DND-41 (cell line): ENCODE measurements at regions not wholly inside any gene's neighbourhood (a gene's known extent, or its start where the extent isn't known, plus 50 kb on each side); places are given as distances from the start of the nearest gene placed in this dataset.

Experiments
- ATAC-seq: fragments of 200-7000 bp; cut with Tn5 transposase; 3 replicates; pipeline ENCODE4 v1.9.1; 2021; ENCODE audit warnings: low read depth; ENCODE audit not compliant: insufficient read depth
- DNase-seq: peaks from one replicate; pipeline ENCODE4 v3.0.0-alpha.2; 2020
- H2AFZ ChIP-seq: 2 replicates; pipeline ENCODE4 v1.6.0; 2012; ENCODE audit warnings: low read depth, low read length
- H3K27ac ChIP-seq: 2 replicates; pipeline ENCODE4 v1.5.1; 2012; ENCODE audit warnings: low read length, inconsistent platforms
- H3K27me3 ChIP-seq: fragments of 200-600 bp; sonication (generic); 2 replicates; pipeline ENCODE4 v1.6.0; 2012; ENCODE audit warnings: low read length, mild to moderate bottlenecking, inconsistent platforms; ENCODE audit not compliant: insufficient read depth, poor library complexity
- H3K36me3 ChIP-seq: 2 replicates; pipeline ENCODE4 v1.5.1; 2012; ENCODE audit warnings: low read length, inconsistent platforms; ENCODE audit not compliant: insufficient read depth
- H3K4me1 ChIP-seq: 2 replicates; pipeline ENCODE4 v1.5.1; 2012; ENCODE audit warnings: mild to moderate bottlenecking, low read length; ENCODE audit not compliant: insufficient read depth
- H3K4me2 ChIP-seq: 2 replicates; pipeline ENCODE4 v1.6.0; 2012; ENCODE audit warnings: mild to moderate bottlenecking, moderate library complexity, low read length, inconsistent platforms; ENCODE audit not compliant: insufficient read depth
- H3K4me3 ChIP-seq, 2 experiments: fragments of 200-600 bp in 1 of 2; shearing (Covaris generic) in 1 of 2; 2 replicates each; pipeline ENCODE4 v1.5.1; 2012 to 2016; ENCODE audit warnings: inconsistent platforms in 2 of 2, low read length in 2 of 2, mild to moderate bottlenecking in 2 of 2, low read depth in 1 of 2, moderate library complexity in 1 of 2
- H3K79me2 ChIP-seq: 2 replicates; pipeline ENCODE4 v1.6.0; 2012; ENCODE audit warnings: low read length, inconsistent platforms; ENCODE audit not compliant: insufficient read depth
- H3K9ac ChIP-seq: 2 replicates; pipeline ENCODE4 v1.6.0; 2012; ENCODE audit warnings: low read depth, mild to moderate bottlenecking, inconsistent platforms, low read length, moderate library complexity
- H3K9me3 ChIP-seq: 2 replicates; pipeline ENCODE4 v1.5.1; 2012; ENCODE audit warnings: low read length, moderate library complexity, mild to moderate bottlenecking, inconsistent platforms; ENCODE audit not compliant: insufficient read depth, severe bottlenecking
- H4K20me1 ChIP-seq: 2 replicates; pipeline ENCODE4 v1.6.0; 2012; ENCODE audit warnings: low read length; ENCODE audit not compliant: insufficient read depth
- EZH2 ChIP-seq: IDR thresholded peaks from 3 replicates; pipeline ENCODE4 v1.6.1; 2012; ENCODE audit warnings: borderline replicate concordance, low read depth, mild to moderate bottlenecking, moderate library complexity, low read length, inconsistent platforms; ENCODE audit not compliant: severe bottlenecking
- TF ChIP-seq, protein P1 (sequence below): IDR thresholded peaks from 2 replicates; pipeline ENCODE4 v1.5.1; 2012; ENCODE audit warnings: borderline replicate concordance, low read length, moderate library complexity, mild to moderate bottlenecking; ENCODE audit not compliant: poor library complexity, severe bottlenecking; ENCODE audit errors: extremely low read depth

DNA sequence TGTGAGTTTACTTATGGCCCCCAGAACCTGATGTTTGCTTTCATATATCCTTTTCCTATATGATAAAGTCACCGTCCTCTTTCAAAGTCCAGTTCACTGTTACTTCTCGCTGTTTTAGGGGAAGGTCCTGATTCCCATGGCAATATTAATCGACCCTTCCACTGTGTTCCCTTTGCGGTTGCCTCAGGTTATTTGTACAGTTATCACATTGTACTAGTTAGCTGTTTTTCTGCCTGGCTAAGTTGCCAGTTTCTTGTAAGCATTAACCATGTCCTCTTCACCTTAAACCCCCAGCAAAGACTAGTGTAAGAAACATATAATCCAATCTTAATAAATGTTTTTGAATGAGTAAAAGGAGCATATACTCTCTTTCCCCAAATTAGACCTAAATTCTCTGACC is 115.0 kb upstream of the PPFIA2 start:
- DNase-seq: no peak
- Histone ChIP-seq H3K9ac (no peak overlapping the region), H3K36me3 (no peaks in the 10 kb centered on the region), H3K27me3 (no peaks in the 10 kb centered on the region), H2AFZ (no peak overlapping the region), H3K4me2 (no peak overlapping the region), H3K4me1 (no peaks in the 10 kb centered on the region), H3K27ac (no peak overlapping the region), H3K79me2 (no peaks in the 10 kb centered on the region), H3K9me3 (no peaks in the 10 kb centered on the region), H4K20me1 (no peaks in the 10 kb centered on the region), H3K4me3 (no peak overlapping the region)
- TF ChIP-seq EZH2: no peak
- TF ChIP-seq, protein P1, sequence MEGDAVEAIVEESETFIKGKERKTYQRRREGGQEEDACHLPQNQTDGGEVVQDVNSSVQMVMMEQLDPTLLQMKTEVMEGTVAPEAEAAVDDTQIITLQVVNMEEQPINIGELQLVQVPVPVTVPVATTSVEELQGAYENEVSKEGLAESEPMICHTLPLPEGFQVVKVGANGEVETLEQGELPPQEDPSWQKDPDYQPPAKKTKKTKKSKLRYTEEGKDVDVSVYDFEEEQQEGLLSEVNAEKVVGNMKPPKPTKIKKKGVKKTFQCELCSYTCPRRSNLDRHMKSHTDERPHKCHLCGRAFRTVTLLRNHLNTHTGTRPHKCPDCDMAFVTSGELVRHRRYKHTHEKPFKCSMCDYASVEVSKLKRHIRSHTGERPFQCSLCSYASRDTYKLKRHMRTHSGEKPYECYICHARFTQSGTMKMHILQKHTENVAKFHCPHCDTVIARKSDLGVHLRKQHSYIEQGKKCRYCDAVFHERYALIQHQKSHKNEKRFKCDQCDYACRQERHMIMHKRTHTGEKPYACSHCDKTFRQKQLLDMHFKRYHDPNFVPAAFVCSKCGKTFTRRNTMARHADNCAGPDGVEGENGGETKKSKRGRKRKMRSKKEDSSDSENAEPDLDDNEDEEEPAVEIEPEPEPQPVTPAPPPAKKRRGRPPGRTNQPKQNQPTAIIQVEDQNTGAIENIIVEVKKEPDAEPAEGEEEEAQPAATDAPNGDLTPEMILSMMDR: no peak
- no peak for ATAC-seq

DNA sequence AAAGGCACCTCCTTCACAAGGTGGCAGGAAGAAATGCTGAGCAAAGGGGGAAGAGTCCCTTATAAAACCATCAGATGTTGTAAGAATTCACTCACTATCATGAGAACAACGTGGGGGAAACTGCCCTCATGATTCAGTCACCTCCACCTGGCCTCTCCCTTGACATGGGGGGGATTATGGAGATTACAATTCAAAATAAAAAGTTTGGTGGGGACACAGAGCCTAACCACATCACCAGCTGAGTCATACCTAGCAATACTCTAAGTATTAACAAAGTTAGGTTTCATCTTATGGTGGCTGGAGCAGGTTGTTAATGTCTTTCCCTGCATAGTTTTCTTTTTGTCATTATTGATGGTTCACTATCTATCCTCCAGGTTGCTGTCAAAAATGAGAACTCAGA is 113.2 kb upstream of the PPFIA2 start:
- Histone ChIP-seq H3K4me2 (no peak overlapping the region), H3K4me1 (no peaks in the 10 kb centered on the region), H3K36me3 (no peaks in the 10 kb centered on the region), H3K79me2 (no peaks in the 10 kb centered on the region), H3K27ac (no peak overlapping the region), H3K27me3 (no peaks in the 10 kb centered on the region), H3K9me3 (no peaks in the 10 kb centered on the region), H3K4me3 (no peak overlapping the region), H3K9ac (no peak overlapping the region), H2AFZ (no peak overlapping the region), H4K20me1 (no peaks in the 10 kb centered on the region)
- ATAC-seq: no peak
- DNase-seq: no peak
- TF ChIP-seq EZH2: no peak
- TF ChIP-seq, protein P1: no peak

- no peak for ATAC-seq
- Histone ChIP-seq H3K36me3 (no peaks in the 10 kb centered on the region), H3K27ac (no peak overlapping the region), H3K4me2 (no peak overlapping the region), H3K9me3 (no peaks in the 10 kb centered on the region), H3K27me3 (no peaks in the 10 kb centered on the region), H3K4me3 (no peak overlapping the region), H4K20me1 (no peaks in the 10 kb centered on the region), H2AFZ (no peak overlapping the region), H3K79me2 (no peaks in the 10 kb centered on the region), H3K4me1 (no peaks in the 10 kb centered on the region), H3K9ac (no peak overlapping the region)
- no peak for DNase-seq
- TF ChIP-seq, protein P1: no peak
- no peak for TF ChIP-seq EZH2
These were observed 106.9 kb upstream of the PPFIA2 start for GRCh38 chr12:81866081-81866480.

DNA sequence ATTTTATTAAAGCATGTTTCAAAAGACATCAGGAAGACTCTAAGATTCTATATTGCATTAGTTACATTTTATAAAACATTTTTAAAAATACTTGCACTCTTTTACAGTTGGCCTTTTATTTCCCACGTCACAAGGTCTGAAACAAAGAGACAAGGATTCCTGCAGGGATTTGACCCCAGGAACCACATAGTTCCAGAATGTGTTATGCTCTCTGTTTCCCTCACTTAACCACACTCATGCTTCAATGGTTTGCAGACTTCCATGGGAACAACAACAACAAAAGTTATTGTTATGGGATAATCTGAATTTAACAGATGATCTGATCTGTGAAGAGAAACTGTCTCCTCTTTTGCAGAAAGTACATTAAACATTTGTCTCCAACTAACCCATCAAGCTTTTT is 104.3 kb upstream of the PPFIA2 start:
- no peaks in the 10 kb centered on the region for H4K20me1 ChIP-seq

More for the DNA sequence above, 104.3 kb upstream of the PPFIA2 start:
- Histone ChIP-seq H3K27ac (no peak overlapping the region), H3K4me3 (no peak overlapping the region), H3K9me3 (no peaks in the 10 kb centered on the region), H3K36me3 (no peaks in the 10 kb centered on the region), H3K4me1 (no peaks in the 10 kb centered on the region), H2AFZ (no peak overlapping the region), H3K79me2 (no peaks in the 10 kb centered on the region), H3K4me2 (no peak overlapping the region), H3K27me3 (no peaks in the 10 kb centered on the region), H3K9ac (no peak overlapping the region)
- TF ChIP-seq, protein P1: no peak
- no peak for TF ChIP-seq EZH2
- DNase-seq (no peak), ATAC-seq (no peak)
